HCT116 (cell line): ENCODE measurements at regions not wholly inside any gene's neighbourhood (a gene's known extent, or its start where the extent isn't known, plus 50 kb on each side); places are given as distances from the start of the nearest gene placed in this dataset.

Experiments
- ATAC-seq: fragments of 200-7000 bp; cut with Tn5 transposase; 2 replicates; pipeline ENCODE4 v1.9.1; 2020; ENCODE audit warnings: mild to moderate bottlenecking, moderate library complexity
- BruUV-seq: library from RNA; stranded (reverse); fragments of 400-500 nt; replicated peaks from 2 replicates; lab custom pipeline; 2021; lab: Mats Ljungman, UMichigan
- CTCF ChIA-PET: fragments of 300-600 bp; sonication (Branson Sonifier 250); formaldehyde crosslinking; loops from one replicate; lab custom pipeline; 2021; ENCODE audit warnings: antibody characterized with exemption; lab: Charles Lee
- POLR2A ChIA-PET: fragments of 300-600, 350-600 bp; sonication (Branson Sonifier 250); formaldehyde crosslinking; loops from one replicate; lab custom pipeline; 2021; ENCODE audit warnings: antibody characterized with exemption; lab: Charles Lee
- RAD21 ChIA-PET, 2 experiments: fragments of 300-600 bp; sonication (Branson Sonifier 250); formaldehyde crosslinking; loops; one replicate each; lab custom pipeline; 2023; ENCODE audit warnings: low total read pairs in 2 of 2; ENCODE audit not compliant: uncharacterized antibody in 2 of 2, unreplicated experiment in 2 of 2, low non-redundant PET in 1 of 2; lab: Charles Lee
- DNase-seq: peaks from one replicate; pipeline ENCODE4 v3.0.0-alpha.2; 2010; ENCODE audit warnings: low read depth, low spot score
- H2AFZ ChIP-seq: fragments of 200-600 bp; shearing (Covaris generic), sonication (generic); 2 replicates; pipeline ENCODE4 v1.6.1; 2017; ENCODE audit warnings: low read depth, mixed run types, mixed read lengths, antibody characterized with exemption, low read length; ENCODE audit not compliant: poor library complexity, severe bottlenecking
- H3K27ac ChIP-seq: 2 replicates; pipeline ENCODE4 v1.5.1; 2012; ENCODE audit warnings: low read depth, low read length
- H3K27me3 ChIP-seq: fragments of 200-600 bp; sonication (generic); 2 replicates; pipeline ENCODE4 v1.6.1; 2016; ENCODE audit warnings: mixed run types, low read length, mixed read lengths; ENCODE audit not compliant: insufficient read depth
- H3K36me3 ChIP-seq, 2 experiments: fragments of 200-500 bp in 1 of 2; fragments of 200-600 bp in 1 of 2; sonication (Bioruptor generic) in 1 of 2; sonication (generic) in 1 of 2; 2 replicates each; pipeline versions ENCODE4 v1.5.1 to v1.6.1; 2014 to 2016; ENCODE audit warnings: low read length in 2 of 2, inconsistent platforms in 1 of 2, mixed read lengths in 1 of 2, mixed run types in 1 of 2; ENCODE audit not compliant: insufficient read depth in 2 of 2, control insufficient read depth in 1 of 2
- H3K4me1 ChIP-seq, 2 experiments: fragments of 200-600 bp in 1 of 2; sonication (generic) in 1 of 2; 2 replicates each; pipeline versions ENCODE4 v1.5.1 to v1.6.1; 2012 to 2017; ENCODE audit warnings: low read length in 2 of 2, inconsistent platforms in 1 of 2, mild to moderate bottlenecking in 1 of 2, mixed read lengths in 1 of 2, mixed run types in 1 of 2, moderate library complexity in 1 of 2; ENCODE audit not compliant: insufficient read depth in 2 of 2, control insufficient read depth in 1 of 2
- H3K4me2 ChIP-seq: fragments of 200-600 bp; sonication (generic); 2 replicates; pipeline ENCODE4 v1.6.1; 2017; ENCODE audit warnings: mixed run types, low read length, mixed read lengths
- H3K4me3 ChIP-seq, 2 experiments: fragments of 200-600 bp in 1 of 2; sonication (generic) in 1 of 2; replicated peaks in 1 of 2; 2 replicates each; pipeline ENCODE4 v1.5.1; 2011 to 2016; ENCODE audit warnings: low read length in 2 of 2, control low read depth in 1 of 2, low read depth in 1 of 2, mild to moderate bottlenecking in 1 of 2, mixed read lengths in 1 of 2, mixed run types in 1 of 2
- H3K79me2 ChIP-seq: fragments of 200-600 bp; sonication (generic); 2 replicates; pipeline ENCODE4 v1.6.1; 2017; ENCODE audit warnings: mild to moderate bottlenecking, mixed run types, low read length, moderate library complexity, mixed read lengths; ENCODE audit not compliant: insufficient read depth
- H3K9ac ChIP-seq: fragments of 200-600 bp; sonication (generic); 2 replicates; pipeline ENCODE4 v1.6.1; 2016; ENCODE audit warnings: low read length, mixed read lengths
- H3K9me2 ChIP-seq: fragments of 200-600 bp; sonication (generic), shearing (Covaris generic); 2 replicates; pipeline ENCODE4 v1.6.1; 2017; ENCODE audit warnings: mixed run types, mild to moderate bottlenecking, moderate library complexity; ENCODE audit not compliant: insufficient read depth
- H3K9me3 ChIP-seq, 2 experiments: fragments of 200-500 bp in 1 of 2; fragments of 200-600 bp in 1 of 2; sonication (Bioruptor generic) in 1 of 2; sonication (generic) in 1 of 2; 2 replicates each; pipeline ENCODE4 v1.6.1; 2014 to 2017; ENCODE audit warnings: low read length in 2 of 2, mixed read lengths in 2 of 2, inconsistent platforms in 1 of 2, low read depth in 1 of 2, mild to moderate bottlenecking in 1 of 2, mixed run types in 1 of 2, moderate library complexity in 1 of 2; ENCODE audit not compliant: control insufficient read depth in 1 of 2, insufficient read depth in 1 of 2
- H4K20me1 ChIP-seq: fragments of 200-600 bp; sonication (generic), shearing (Covaris generic); 2 replicates; pipeline ENCODE4 v1.6.1; 2017; ENCODE audit warnings: mixed run types, mild to moderate bottlenecking, moderate library complexity; ENCODE audit not compliant: insufficient read depth
- ELF1 ChIP-seq: IDR thresholded peaks from 2 replicates; pipeline ENCODE4 v1.6.1; 2012; ENCODE audit warnings: low read depth, borderline replicate concordance
- EZH2phosphoT487 ChIP-seq: fragments of 200-600 bp; IDR thresholded peaks from 2 replicates; pipeline ENCODE4 v1.6.1; 2018; ENCODE audit warnings: antibody characterized with exemption, borderline replicate concordance
- FOSL1 ChIP-seq: IDR thresholded peaks from 2 replicates; pipeline ENCODE4 v1.6.1; 2012; ENCODE audit warnings: low read depth
- POLR2A ChIP-seq: IDR thresholded peaks from 2 replicates; pipeline ENCODE4 v1.7.0; 2011; ENCODE audit warnings: borderline replicate concordance; ENCODE audit not compliant: insufficient read depth, insufficient read length; ENCODE audit errors: extremely low read depth
- RAD21 ChIP-seq: IDR thresholded peaks from 2 replicates; pipeline ENCODE4 v1.6.1; 2012; ENCODE audit warnings: low read depth, mild to moderate bottlenecking
- SP1 ChIP-seq: IDR thresholded peaks from 2 replicates; pipeline ENCODE4 v1.6.1; 2012; ENCODE audit warnings: low read depth
- SRF ChIP-seq: IDR thresholded peaks from 2 replicates; pipeline ENCODE4 v1.6.1; 2012; ENCODE audit warnings: low read depth
- YY1 ChIP-seq: IDR thresholded peaks from 2 replicates; pipeline ENCODE4 v1.6.1; 2011; ENCODE audit warnings: low read length, low read depth, moderate library complexity, mild to moderate bottlenecking; ENCODE audit not compliant: insufficient replicate concordance; ENCODE audit errors: extremely low read depth
- ZFX ChIP-seq: fragments of 450-650 bp; IDR thresholded peaks from 2 replicates; pipeline ENCODE4 v1.6.1; 2017
- ZNF274 ChIP-seq: fragments of 200-500 bp; sonication (Bioruptor generic); IDR thresholded peaks from 2 replicates; pipeline ENCODE4 v1.6.1; 2014; ENCODE audit warnings: mild to moderate bottlenecking, low read depth, low read length, inconsistent platforms
- intact Hi-C: fragments of 100-400 bp; cut with micrococcal nuclease; formaldehyde crosslinking; loops from 2 replicates; pipeline ENCODE4 v1.10.0; 2022
- TF ChIP-seq, protein P1 (sequence below): IDR thresholded peaks from 2 replicates; pipeline ENCODE4 v1.6.1; 2012
- TF ChIP-seq, protein P2 (sequence below): IDR thresholded peaks from 2 replicates; pipeline ENCODE4 v1.6.1; 2012; ENCODE audit warnings: low read depth
- TF ChIP-seq, protein P3 (sequence below): IDR thresholded peaks from 2 replicates; pipeline ENCODE4 v1.6.1; 2011; ENCODE audit warnings: mild to moderate bottlenecking, low read length, moderate library complexity; ENCODE audit not compliant: insufficient replicate concordance; ENCODE audit errors: extremely low read depth

DNA sequence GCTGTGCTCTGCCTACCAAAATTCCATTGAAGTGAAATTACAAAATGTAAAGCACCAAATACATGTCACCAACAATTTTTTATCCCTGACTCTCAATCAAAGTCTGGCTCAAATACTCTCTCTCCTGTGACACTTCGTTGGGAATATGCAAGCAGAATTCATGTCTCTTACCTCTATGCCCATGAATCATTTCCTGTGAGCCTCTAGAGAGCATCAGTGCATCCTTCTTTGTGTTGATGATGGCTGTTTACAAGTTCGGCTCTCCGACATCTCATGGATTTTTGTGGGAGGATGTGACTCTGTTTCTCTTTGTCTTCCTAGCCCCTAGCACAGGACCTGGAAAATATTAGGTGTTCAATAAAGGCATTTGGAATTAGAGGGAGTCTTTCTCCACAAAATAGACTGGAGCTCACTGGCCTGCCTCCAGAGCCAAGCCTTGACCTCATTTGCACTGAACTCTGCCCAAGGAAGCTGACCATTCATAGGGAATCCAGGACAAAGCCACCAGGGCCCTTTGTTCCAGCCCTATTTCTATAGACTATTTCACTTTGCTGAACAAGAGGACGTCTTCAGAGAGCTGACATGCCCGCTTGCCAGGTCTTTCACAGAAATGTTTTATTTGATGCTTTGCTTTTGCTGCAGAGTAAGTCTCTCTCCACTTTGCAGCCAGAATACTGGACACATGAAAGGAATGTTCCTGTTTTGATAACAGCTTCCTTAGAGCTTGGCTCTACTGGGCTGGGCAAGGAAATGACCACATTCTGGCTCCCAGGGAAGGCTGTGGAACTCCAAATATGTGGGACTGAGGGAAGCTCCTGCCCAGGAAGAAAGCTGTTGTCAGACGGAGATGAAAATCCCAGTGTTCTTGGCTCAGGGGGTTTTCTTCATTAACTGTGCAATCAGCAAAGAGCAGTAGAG lies 194.5 kb upstream of the CDYL start:
- Histone ChIP-seq H3K4me2 (no peak overlapping the region), H3K27ac (no peak overlapping the region), H2AFZ (no peak overlapping the region), H3K9ac (no peak overlapping the region), H3K4me3 (no peak overlapping the region), H3K9me2 (no peaks in the 10 kb centered on the region), H3K9me3 (no peaks in the 10 kb centered on the region), H3K79me2 (no peaks in the 10 kb centered on the region), H3K4me1 (peaks cover 0 to 4% of the 10 kb centered on the region in 2 experiments; a peak in 1 of 4 replicates), H4K20me1 (no peaks in the 10 kb centered on the region), H3K36me3 (no peaks in the 10 kb centered on the region), H3K27me3 (no peaks in the 10 kb centered on the region)
- ChIA-PET CTCF (no interaction called here), RAD21 (no interaction called here), POLR2A (no interaction called here)
- no TSS peak for BruUV-seq
- ATAC-seq (no peak), DNase-seq (no peak)
- intact Hi-C loops: no loop called here
- TF ChIP-seq SRF (no peak), SP1 (no peak), ZFX (no peak), FOSL1 (no peak), POLR2A (no peak), RAD21 (no peak)

DNA sequence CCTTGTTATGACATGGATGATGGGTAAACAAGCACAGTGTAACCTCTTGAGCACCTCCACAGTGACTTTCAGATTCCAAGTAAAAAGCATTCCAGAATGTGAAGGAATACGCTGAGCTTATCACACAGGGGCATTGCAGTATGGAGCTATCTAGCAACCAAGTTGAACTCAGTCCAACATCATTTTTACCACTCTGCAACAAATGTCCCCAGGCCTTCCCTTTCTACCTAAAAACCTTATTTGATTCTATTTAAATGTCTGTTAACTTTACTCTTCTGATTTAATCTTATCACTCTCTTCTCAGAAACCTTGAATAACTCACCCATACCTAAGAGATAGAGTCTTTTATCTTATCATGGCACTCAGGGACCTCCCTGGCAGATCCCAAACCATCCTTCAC lies 195.8 kb upstream of the CDYL start:
- intact Hi-C loops: no loop called here

More for the DNA sequence above, 195.8 kb upstream of the CDYL start:
- no peaks in the 10 kb centered on the region for H3K9me3 ChIP-seq
- no peaks in the 10 kb centered on the region for H3K36me3 ChIP-seq
- H3K4me2 ChIP-seq: no peak overlapping the region
- RAD21 ChIA-PET: no interaction called here
- H3K9me2 ChIP-seq: no peaks in the 10 kb centered on the region
- CTCF ChIA-PET: no interaction called here
- no peak overlapping the region for H3K9ac ChIP-seq
- H3K27me3 ChIP-seq: no peaks in the 10 kb centered on the region
- no peak for ATAC-seq
- DNase-seq: no peak
- no peak overlapping the region for H3K4me3 ChIP-seq
- H3K4me1 ChIP-seq: peaks cover 0 to 4% of the 10 kb centered on the region in 2 experiments; a peak in 1 of 4 replicates
- POLR2A ChIA-PET: no interaction called here
- TF ChIP-seq SP1: no peak
- no peak for TF ChIP-seq SRF
- no peak for TF ChIP-seq ZFX
- TF ChIP-seq, protein P1, sequence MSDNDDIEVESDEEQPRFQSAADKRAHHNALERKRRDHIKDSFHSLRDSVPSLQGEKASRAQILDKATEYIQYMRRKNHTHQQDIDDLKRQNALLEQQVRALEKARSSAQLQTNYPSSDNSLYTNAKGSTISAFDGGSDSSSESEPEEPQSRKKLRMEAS: no peak
- TF ChIP-seq ELF1: no peak
- TF ChIP-seq, protein P2, sequence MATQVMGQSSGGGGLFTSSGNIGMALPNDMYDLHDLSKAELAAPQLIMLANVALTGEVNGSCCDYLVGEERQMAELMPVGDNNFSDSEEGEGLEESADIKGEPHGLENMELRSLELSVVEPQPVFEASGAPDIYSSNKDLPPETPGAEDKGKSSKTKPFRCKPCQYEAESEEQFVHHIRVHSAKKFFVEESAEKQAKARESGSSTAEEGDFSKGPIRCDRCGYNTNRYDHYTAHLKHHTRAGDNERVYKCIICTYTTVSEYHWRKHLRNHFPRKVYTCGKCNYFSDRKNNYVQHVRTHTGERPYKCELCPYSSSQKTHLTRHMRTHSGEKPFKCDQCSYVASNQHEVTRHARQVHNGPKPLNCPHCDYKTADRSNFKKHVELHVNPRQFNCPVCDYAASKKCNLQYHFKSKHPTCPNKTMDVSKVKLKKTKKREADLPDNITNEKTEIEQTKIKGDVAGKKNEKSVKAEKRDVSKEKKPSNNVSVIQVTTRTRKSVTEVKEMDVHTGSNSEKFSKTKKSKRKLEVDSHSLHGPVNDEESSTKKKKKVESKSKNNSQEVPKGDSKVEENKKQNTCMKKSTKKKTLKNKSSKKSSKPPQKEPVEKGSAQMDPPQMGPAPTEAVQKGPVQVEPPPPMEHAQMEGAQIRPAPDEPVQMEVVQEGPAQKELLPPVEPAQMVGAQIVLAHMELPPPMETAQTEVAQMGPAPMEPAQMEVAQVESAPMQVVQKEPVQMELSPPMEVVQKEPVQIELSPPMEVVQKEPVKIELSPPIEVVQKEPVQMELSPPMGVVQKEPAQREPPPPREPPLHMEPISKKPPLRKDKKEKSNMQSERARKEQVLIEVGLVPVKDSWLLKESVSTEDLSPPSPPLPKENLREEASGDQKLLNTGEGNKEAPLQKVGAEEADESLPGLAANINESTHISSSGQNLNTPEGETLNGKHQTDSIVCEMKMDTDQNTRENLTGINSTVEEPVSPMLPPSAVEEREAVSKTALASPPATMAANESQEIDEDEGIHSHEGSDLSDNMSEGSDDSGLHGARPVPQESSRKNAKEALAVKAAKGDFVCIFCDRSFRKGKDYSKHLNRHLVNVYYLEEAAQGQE: no peak
- TF ChIP-seq ZNF274: no peak
- TF ChIP-seq, protein P3, sequence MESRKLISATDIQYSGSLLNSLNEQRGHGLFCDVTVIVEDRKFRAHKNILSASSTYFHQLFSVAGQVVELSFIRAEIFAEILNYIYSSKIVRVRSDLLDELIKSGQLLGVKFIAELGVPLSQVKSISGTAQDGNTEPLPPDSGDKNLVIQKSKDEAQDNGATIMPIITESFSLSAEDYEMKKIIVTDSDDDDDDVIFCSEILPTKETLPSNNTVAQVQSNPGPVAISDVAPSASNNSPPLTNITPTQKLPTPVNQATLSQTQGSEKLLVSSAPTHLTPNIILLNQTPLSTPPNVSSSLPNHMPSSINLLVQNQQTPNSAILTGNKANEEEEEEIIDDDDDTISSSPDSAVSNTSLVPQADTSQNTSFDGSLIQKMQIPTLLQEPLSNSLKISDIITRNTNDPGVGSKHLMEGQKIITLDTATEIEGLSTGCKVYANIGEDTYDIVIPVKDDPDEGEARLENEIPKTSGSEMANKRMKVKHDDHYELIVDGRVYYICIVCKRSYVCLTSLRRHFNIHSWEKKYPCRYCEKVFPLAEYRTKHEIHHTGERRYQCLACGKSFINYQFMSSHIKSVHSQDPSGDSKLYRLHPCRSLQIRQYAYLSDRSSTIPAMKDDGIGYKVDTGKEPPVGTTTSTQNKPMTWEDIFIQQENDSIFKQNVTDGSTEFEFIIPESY: no peak
- no peak for TF ChIP-seq EZH2phosphoT487
- TF ChIP-seq RAD21: no peak
- no peak for TF ChIP-seq YY1
- no peaks in the 10 kb centered on the region for H4K20me1 ChIP-seq
- no peaks in the 10 kb centered on the region for H3K79me2 ChIP-seq
- no peak overlapping the region for H2AFZ ChIP-seq
- H3K27ac ChIP-seq: no peak overlapping the region
- no TSS peak for BruUV-seq
